ENCODE measurements at regions not wholly inside any gene's neighbourhood (a gene's known extent, or its start where the extent isn't known, plus 50 kb on each side); places are given as distances from the start of the nearest gene placed in this dataset.
"Not testable (repeated sequence)": the region's sequence is repeated elsewhere in the genome, so short reads cannot be mapped to it uniquely, and the experiment has no call there.

DNA sequence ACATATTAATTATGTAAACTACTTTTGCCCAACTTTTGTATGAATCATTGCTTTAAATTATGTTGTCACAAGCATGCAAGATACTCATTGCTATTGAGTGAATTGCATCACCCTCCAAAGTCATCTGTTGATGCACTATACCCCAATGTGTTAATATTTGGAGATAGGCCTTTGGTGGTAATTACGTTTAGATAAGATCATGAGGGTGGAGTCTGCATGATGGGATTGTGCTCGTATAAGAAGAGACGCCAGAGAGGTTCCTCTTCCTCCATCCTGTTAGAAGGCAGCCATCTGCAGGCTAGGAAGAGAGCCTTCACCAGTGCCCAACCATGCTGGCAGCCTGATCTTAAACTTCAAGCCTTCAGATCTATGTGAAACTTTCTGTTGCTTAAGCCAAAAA is 95.3 kb upstream of the MAGI2 start:
- DNase-seq (ENCODE audit: low read depth): no peak

DNA sequence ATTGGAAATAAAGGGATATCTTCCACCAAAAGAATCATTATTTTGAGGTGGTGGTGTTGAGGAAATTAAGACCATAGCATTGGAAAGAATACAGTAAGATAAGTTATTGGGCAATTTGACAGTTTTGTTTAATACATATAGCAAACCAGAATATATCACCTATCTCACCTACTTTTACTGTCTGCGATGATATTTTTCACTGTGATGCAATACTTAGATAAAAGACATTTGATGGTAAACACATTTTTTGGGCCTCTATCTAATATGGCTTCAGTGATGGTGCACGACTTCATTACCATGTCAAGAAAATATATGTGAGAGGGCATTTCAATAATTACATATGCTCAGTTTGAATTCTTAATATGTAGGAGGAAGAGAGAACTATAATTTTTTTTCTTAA is 93.7 kb upstream of the MAGI2 start:
- no peak for DNase-seq (ENCODE audit: low read depth)

DNA sequence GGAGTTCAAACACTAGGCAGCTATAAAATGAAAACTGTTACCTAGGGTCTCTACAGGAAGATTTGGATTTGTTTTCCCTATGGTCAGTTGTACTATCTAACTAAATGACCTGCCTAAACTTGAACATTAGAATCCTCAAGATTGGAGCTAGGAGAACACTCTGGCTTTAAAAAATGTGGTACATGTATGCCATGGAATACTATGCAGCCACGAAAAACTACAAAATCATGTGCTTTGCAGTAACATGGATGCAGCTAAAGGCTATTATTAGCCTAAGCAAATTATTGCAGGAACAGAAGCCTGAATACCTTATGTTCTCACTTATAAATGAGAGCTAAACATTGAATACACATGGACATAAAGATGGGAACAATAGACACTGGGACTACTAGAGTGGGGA is 87.1 kb upstream of the MAGI2 start:
- DNase-seq (ENCODE audit: low read depth): no peak

DNA sequence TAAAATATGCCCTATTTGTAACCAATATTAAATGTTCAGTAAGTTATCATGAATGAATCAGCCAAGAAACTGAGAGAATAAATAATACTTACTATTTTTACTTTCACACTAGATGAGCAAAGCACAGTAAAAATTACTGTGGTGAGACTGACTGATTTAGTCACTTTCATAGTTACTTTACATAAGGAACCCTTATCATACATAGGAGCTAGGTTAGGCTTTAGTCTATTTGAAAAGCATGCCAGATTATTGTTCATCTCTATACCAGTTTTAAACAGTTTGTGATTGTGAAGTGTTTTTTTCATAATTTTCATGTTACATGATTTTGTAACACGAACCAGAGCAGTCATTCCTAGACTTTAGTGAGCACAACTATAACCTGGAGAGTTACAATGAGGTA is 80.7 kb upstream of the MAGI2 start:
- no peak for DNase-seq (ENCODE audit: low read depth)

GRCh38 chr7:79531905-79532664 is 78.6 kb upstream of the MAGI2 start:
- no peak for DNase-seq (ENCODE audit: low read depth)

DNA sequence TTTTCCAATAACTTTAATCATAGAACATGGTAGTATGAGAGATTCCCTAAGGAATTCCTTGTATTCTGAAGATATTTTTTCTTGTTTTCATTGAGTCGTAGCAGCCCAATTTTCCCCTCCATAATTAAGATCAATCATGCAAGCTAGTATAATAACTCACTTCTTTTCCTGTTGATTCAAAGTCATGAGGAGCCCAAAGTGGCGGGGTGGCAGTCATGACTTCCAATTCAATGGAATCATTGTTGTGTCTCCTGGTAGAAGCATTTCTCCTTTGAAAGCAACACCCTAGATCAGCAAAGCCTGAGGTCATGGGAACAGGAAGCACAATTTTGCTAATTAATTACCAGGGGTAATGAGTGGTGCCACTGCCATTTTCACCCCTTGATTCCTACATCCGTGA is 77.6 kb upstream of the MAGI2 start:
- no peak for DNase-seq (ENCODE audit: low read depth)

DNA sequence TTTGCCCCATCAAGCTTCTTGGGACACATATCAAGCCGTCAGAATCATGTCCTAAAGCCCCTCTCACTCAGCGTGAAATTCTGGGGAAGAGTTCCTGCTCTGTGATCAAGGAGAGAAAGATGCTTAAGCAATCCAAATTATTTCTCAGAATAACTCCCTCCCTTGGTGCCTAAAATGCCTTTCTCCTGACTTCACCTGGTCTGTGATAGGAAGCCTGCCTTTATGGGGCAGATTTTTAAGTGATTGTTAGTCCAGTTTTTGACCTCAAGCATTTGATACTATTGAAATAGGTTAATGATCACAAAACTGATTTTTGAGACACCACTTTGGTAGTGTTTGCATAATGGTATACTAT is 76.4 kb upstream of the MAGI2 start:
- DNase-seq (ENCODE audit: low read depth): no peak

GRCh38 chr7:79529214-79529880 is 75.9 kb upstream of the MAGI2 start:
- DNase-seq (ENCODE audit: low read depth): no peak

- no peak for DNase-seq (ENCODE audit: low read depth)
These were observed 75.0 kb upstream of the MAGI2 start for GRCh38 chr7:79528421-79528820.

- DNase-seq (ENCODE audit: low read depth): no peak
These were observed 70.6 kb upstream of the MAGI2 start for GRCh38 chr7:79524048-79524447.

DNA sequence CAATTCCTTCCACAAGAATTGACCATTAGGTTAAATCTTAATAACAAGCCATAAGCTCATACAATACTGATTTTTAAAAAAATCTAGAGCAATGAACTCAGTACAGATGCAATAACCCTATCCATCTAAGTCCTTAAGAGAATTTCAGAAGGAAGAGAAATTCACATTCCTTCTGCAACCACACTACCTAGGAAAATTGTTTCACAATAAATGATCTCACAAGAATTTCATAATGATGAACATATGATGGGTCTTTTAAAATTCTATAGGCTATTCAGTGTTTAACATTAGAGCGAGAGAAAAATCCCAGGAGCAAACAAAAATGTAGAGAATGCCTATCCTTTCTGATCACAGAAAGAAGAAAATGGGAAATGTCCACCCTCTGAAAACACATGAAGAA is 70.0 kb upstream of the MAGI2 start:
- no peak for DNase-seq (ENCODE audit: low read depth)

DNA sequence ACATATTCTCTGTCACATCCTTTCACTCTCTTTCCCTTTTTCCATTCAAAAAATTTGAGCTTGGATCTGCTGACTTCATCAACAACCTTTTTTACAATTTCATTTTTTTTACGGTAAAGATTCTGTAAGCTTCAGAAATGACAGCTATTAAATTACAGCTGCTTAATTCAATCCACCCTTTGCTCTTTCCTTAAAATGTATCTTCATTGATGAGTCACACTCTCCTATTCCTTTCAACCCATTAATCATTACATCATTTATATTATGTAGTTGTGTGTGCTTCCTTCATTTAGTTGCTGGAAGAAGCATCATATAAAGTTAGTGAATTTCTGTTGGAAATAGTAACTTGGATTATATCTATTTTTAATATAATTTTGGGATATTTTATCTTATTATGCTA is 67.1 kb upstream of the MAGI2 start:
- DNase-seq (ENCODE audit: low read depth): no peak

DNA sequence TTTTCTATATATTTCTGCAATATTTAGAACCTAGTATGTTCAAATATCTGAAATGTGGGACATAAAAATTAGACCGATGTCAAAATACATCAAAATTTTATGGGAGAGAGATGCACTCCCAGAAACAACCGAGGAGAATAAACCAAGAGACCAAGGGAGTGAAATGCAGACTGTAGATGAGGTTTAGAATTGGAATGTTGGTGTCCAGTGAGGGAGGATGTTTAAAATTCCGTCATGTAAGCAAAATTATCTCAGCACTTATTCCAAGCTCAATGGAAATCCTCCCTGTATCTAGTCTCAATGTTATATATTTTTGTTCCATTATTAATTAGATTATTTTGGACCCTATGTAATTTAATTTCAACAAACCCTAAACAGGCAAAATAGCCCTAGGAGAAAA is 61.9 kb upstream of the MAGI2 start:
- DNase-seq (ENCODE audit: low read depth): no peak

GRCh38 chr7:79513261-79513660 is 59.8 kb upstream of the MAGI2 start:
- DNase-seq (ENCODE audit: low read depth): no peak

DNA sequence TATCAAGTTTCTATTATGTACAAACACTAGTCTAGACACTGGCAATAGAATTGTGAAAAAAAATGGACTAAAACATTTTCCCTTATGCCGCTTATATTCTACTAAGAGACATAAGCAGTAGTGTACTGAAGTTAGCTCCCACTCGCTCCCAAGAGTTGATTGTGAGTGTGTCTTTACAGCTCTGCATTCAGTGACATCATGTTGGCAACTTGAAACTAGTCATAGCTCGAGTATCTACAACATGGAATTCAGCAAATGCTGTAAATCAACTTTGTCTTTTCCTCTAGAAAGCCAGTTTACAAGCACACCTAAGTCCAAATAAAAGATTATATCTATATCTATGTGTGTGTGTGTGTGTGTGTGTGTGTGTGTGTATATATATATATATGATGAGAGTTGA is 58.8 kb upstream of the MAGI2 start:
- no peak for DNase-seq (ENCODE audit: low read depth)

GRCh38 chr7:79511056-79511455 is 57.6 kb upstream of the MAGI2 start:
- not testable (repeated sequence) for DNase-seq (ENCODE audit: low read depth)

DNA sequence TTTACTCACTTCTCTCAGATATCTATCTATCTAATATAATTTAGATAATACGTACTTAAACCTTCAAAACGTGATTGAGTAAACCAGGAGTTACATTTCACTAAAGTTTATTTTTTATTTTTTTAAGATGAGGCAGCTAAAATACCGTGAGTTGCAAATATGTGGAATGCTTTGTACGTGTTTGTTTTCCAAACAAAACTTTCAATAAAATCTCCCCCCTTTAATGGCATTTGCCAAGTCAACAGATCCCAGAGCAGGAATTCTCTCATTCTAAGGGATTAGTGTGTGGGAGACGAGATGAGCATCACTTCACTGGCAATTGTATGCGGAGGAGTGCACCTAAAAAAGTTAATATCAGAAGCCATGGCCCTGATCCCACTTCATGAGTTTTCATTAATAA is 53.7 kb upstream of the MAGI2 start:
- DNase-seq (ENCODE audit: low read depth): no peak

DNA sequence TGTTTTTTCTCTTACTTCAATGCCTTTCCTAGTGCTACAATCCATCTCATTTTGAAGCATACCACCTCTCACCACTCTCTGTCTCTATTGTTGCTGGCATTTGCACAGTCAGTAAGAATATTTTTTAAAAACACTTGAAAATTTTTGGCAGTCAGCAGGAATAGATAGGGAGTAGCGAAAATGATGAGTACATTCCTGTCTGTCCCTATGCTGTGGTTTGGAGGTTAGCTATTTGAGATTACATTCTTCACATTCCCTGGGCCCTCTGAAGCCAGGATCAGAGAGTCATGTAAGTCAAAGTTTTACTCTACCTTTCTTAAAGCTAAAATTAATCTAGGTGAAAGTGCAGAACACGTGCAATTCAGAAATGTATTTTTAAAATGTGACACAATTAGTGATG is 53.0 kb upstream of the MAGI2 start:
- DNase-seq (ENCODE audit: low read depth): no peak

GRCh38 chr7:79504607-79505389 is 51.3 kb upstream of the MAGI2 start:
- DNase-seq (ENCODE audit: low read depth): no peak
